GM04503 (cell line): ENCODE measurements at regions not wholly inside any gene's neighbourhood (a gene's known extent, or its start where the extent isn't known, plus 50 kb on each side); places are given as distances from the start of the nearest gene placed in this dataset.
"Not testable (repeated sequence)": the region's sequence is repeated elsewhere in the genome, so short reads cannot be mapped to it uniquely, and the experiment has no call there.

ENCODE experiments used
- DNase-seq: peaks from one replicate; pipeline ENCODE4 v3.0.0-alpha.2; 2012; ENCODE audit warnings: low read depth

- no peak for DNase-seq
Observed at GRCh38 chr9:31112491-31112890, 1272.0 kb upstream of the ACO1 start.

- DNase-seq: no peak
Observed at GRCh38 chr9:31114346-31114745, 1270.1 kb upstream of the ACO1 start.

GRCh38 chr9:31119890-31120454 is 1264.5 kb upstream of the ACO1 start:
- DNase-seq: no peak

GRCh38 chr9:31124389-31124788 is 1260.1 kb upstream of the ACO1 start:
- no peak for DNase-seq

- DNase-seq: no peak
Observed at GRCh38 chr9:31135567-31135966, 1248.9 kb upstream of the ACO1 start.

GRCh38 chr9:31136524-31136923 is 1247.9 kb upstream of the ACO1 start:
- DNase-seq: no peak

GRCh38 chr9:31137176-31138160 is 1247.0 kb upstream of the ACO1 start:
- DNase-seq: no peak

- no peak for DNase-seq
Observed at GRCh38 chr9:31140316-31140715, 1244.1 kb upstream of the ACO1 start.

GRCh38 chr9:31142456-31142855 is 1242.0 kb upstream of the ACO1 start:
- no peak for DNase-seq

- DNase-seq: no peak
Observed at GRCh38 chr9:31144614-31145013, 1239.8 kb upstream of the ACO1 start.

- no peak for DNase-seq
Observed at GRCh38 chr9:31146485-31147166, 1237.8 kb upstream of the ACO1 start.

GRCh38 chr9:31153250-31153840 is 1231.1 kb upstream of the ACO1 start:
- DNase-seq: no peak

GRCh38 chr9:31166516-31166915 is 1217.9 kb upstream of the ACO1 start:
- DNase-seq: no peak

GRCh38 chr9:31168161-31168560 is 1216.3 kb upstream of the ACO1 start:
- DNase-seq: no peak

GRCh38 chr9:31174681-31175080 is 1209.8 kb upstream of the ACO1 start:
- DNase-seq: no peak

- DNase-seq: no peak
Observed at GRCh38 chr9:31183866-31184265, 1200.6 kb upstream of the ACO1 start.

GRCh38 chr9:31185831-31186230 is 1198.6 kb upstream of the ACO1 start:
- no peak for DNase-seq

- no peak for DNase-seq
Observed at GRCh38 chr9:31188496-31188895, 1195.9 kb upstream of the ACO1 start.

GRCh38 chr9:31210978-31211570 is 1173.4 kb upstream of the ACO1 start:
- DNase-seq: no peak

GRCh38 chr9:31229976-31230375 is 1154.5 kb upstream of the ACO1 start:
- not testable (repeated sequence) for DNase-seq

- DNase-seq: no peak
Observed at GRCh38 chr9:31232485-31232884, 1152.0 kb upstream of the ACO1 start.

GRCh38 chr9:31236344-31236743 is 1148.1 kb upstream of the ACO1 start:
- no peak for DNase-seq
